Activated CD4-positive, alpha-beta T cell treated with anti-CD3 and anti-CD28 coated beads, Interleukin-2, amount 50 U/mL, for 48 hours (primary cell): ENCODE measurements at regions not wholly inside any gene's neighbourhood (a gene's known extent, or its start where the extent isn't known, plus 50 kb on each side); places are given as distances from the start of the nearest gene placed in this dataset.
"Not testable (repeated sequence)": the region's sequence is repeated elsewhere in the genome, so short reads cannot be mapped to it uniquely, and the experiment has no call there.

Experiments used
- DNase-seq, 2 experiments: peaks; one replicate each; pipeline ENCODE4 v3.0.0-alpha.2; 2020

DNA sequence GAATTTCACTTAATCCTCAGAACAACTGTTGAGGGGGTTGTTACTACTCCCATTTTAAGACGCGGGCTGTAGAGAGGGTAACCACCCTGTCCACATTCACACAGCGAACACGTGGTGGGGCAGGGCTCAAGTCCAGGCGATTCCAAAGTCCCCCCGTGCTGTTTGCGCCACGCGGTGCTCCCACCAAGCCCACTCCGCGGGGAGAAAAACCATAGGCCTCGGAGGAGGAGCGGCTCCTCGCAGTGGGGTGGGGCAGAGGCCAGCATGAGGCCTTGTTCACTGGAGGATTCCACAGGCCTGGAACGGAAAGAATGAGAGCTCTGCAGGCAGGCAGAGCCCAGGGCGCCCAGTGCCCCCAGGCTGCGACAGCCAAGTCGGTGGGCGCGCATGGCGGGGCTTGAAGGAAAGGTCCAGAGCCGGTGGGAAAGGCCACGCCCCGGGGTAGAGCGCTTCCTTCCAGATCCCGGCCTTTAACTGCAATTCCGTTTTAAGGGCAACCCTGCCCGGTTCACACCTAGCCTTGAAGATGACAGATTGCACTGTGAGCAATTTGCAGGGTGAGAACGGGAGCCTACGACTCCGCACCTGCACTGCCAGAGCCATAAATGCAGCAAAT, 161.8 kb upstream of the TBL1XR1 start:
- peak; percentile 35 to 49 for DNase-seq

DNA sequence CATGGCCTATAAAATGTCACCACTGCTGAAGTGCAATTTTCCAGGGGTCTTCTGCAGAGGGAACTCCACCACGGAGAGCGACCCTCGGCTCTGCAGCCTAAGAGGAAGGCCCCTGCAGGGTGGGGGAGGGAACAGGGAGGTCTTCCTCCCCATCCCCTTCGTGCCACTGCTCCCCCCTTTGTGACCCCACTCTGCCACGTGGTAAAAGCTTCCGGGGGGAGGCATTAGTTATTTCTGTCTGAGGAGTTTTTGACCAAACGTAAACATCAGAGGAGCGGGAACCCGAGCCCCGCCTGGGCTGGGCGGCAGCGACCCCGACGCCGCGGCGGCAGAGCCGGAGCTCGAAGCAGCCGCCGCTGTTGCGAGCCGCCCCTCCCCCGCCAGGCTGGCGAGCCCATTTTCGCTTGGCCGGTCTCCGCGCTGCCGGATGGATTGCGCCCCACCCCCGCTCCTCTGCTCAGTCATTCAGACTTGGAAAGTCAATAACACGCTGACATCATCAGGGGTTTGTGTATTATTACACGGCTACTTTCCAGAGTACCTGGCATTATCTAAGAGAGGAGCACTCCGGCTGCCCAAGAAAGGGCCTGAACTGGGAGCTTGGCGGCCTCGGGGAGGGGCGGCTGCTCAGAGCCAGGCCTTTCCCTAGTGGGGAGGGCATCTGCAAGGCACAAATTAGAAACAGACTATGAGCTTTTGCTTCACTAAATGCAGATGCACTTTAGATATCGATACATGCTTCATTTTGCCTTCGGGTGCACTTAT, 162.5 kb upstream of the TBL1XR1 start:
- peak; percentile 95 to 96 for DNase-seq

GRCh38 chr3:177361081-177361938, 164.0 kb upstream of the TBL1XR1 start:
- DNase-seq: peak in 1 of 2 experiments; percentile 24

GRCh38 chr3:177362626-177363025, 165.3 kb upstream of the TBL1XR1 start:
- DNase-seq: no peak

DNA sequence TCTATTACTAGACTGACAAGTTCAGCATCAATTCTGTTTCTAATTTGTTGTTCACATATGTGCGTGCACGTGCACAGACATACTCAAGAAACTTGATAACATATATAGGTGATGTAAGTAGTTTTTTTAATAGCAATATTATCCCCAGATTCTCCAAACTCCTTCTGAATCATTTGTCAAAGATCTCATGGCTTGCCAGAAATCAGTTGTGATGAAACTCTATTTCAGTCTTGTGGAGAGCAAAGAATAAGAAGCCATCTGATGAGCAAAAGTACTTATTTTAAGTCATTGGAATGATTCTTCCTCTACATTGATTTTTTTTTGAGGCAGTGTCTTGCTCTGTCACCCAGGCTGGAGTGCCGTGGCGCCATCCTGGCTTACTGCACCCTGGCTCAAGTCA, 167.0 kb upstream of the TBL1XR1 start:
- no peak for DNase-seq

- not testable (repeated sequence) for DNase-seq
Measured at GRCh38 chr3:177365294-177365693, 168.0 kb upstream of the TBL1XR1 start.

DNA sequence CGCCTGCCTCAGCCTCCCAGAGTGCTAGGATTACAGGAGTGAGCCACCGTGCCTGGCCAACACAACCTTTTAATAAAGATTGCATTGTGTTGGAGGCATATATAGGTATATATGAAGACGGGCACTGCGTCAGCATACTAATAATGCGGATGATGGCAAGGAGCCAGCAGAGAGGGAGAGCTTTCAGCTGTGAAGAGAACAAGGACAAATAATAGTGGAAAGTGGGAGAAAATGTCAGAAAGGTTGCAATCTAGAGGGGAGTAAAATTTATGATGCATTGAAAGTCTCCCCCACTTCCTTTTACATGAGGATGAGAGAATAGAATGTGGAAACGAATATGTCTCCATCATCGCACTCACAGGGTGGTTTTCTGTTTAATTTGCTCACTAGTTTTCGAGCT, 170.5 kb upstream of the TBL1XR1 start:
- DNase-seq: no peak

DNA sequence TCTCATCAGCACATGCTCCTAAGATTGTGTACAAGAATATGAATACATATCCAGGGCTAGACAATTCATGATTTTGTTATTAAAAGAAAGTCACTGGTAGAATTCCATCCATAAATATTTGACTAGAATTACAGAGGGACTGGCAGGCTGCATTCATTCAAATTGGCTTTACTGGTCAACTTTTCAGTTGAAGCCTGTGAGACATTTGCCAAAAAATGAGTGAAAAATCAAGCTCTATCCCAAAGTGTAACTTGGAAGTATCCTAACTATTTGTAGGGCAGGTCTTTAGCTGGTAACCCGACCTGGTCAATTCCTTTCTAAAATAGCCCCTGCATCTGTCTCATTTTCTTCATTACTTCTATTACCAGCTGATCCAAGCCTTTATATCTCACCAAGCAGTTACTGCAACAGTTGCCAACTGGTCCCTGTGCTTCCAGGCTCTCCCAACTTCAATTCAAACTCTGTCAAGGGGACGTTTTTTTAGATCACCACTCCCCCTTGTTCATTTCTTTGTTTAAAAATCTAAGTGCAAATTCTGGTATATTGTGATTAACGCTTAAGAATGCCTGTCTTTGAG, 173.1 kb upstream of the TBL1XR1 start:
- no peak for DNase-seq

- DNase-seq: no peak
Measured at GRCh38 chr3:177371146-177371545, 173.9 kb upstream of the TBL1XR1 start.

- no peak for DNase-seq
Measured at GRCh38 chr3:177371888-177372287, 174.6 kb upstream of the TBL1XR1 start.

DNA sequence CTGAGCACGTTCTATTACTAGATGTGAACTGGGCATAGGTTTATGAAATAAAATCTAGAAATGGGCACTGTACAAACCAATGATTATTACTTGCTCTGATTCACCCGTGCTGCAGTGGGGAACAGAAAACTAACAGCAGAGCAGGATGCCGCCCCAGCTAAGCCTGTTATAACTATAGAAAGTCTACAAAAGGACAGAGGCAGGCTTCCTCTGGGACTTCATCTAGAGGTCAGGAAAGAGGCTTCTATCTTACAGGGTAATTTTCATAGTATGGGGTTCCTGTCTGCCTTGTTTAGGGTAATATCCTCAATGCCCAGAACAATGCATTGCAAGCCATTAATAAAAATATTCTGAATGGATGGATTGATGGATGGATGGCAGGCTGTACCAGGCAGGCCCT, 177.0 kb upstream of the TBL1XR1 start:
- DNase-seq: no peak

DNA sequence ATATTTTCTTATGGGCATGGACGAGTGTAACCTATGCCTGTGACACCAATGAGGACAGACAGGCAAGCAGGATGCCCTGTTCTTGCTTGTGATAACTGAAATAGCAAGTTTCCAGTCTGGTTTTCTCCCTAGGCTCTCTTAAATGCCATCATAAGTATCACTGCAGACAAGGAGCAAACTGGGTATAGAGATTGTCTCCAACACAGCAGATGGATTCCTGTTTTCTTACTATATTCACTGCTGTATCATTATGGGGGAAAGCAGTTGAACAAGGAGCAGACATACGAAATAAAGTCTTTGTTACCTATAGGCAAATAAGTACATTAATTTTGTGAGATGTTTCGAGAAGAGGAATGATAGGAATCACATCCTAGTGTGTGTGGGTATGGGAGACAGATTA, 178.0 kb upstream of the TBL1XR1 start:
- DNase-seq: no peak

DNA sequence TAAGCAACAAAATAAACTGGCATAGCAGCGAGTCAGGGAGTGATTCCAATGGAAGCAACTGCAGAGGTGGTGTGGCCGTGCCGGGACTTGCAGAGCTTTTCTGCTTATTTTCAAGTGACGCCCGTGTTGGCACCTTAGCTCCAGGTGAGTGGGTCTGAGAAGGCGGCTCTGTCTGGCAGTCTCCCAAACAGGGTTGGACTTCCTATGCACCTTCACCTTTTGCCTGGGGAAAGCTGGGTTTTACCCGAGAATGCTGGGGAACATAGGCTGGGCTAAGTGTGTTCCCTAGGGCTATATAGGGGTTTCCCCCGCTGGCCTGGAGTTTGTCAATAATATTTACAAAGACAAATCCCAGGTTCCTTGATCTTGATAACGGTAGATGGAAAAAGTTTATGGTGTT, 179.9 kb upstream of the TBL1XR1 start:
- no peak for DNase-seq

- no peak for DNase-seq
Measured at GRCh38 chr3:177378168-177378567, 180.9 kb upstream of the TBL1XR1 start.

DNA sequence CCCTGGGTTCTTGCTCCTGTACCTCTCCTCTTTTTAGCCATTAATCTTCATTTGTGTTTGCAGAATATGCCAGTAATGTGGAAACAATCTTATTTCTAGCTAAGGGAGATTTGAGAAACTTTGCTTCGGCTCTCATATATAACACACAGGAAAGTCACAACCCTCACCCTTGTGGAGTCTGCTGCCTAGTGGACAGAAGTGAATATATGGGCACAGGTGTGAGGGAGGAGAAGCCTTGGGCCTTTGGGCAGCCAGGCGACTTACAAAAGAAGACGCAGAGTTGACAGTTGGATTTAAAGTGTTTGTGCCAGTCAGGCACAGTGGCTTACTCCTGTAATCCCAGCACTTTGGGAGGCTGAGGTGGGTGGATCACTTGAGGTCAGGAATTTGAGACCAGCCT, 181.8 kb upstream of the TBL1XR1 start:
- no peak for DNase-seq

- DNase-seq: no peak
Measured at GRCh38 chr3:177381070-177381469, 183.8 kb upstream of the TBL1XR1 start.

DNA sequence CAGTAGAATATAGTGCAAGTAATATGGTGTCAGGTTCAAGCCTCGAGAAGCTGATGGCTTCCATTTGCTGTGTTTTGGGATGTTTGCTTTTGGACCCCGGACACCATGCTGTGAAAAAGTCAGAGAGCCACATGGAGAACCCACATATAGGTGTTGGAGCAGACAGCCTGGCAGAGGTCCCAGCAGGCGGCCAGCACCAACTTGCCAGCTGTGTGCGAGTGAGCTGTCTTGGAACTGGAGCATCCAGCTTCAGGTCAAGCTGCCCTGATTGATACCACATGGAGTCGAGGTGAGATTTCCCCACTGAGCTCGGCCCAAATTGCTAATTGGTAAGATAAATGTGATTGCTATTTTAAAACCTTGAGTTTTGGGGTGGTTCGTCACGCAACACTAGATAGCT, 185.7 kb upstream of the TBL1XR1 start:
- DNase-seq: no peak

DNA sequence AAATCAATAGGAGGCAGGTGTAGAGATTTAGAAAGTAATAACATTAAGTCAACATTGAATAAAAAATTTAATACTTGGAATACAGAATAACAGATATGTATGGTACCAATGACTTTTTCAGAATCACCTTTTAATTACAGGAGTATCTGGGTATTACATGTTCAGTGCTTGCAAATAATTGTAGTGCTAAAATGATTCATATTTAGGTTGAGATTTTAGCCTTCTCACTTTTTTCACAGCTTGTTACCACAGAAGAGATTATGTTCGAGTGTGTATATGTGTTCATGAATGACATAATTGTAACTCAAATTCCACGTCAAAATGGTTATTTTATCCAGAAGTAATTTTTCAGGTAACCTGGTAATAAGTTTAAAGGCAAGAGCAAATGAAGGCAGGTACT, 187.9 kb upstream of the TBL1XR1 start:
- no peak for DNase-seq

DNA sequence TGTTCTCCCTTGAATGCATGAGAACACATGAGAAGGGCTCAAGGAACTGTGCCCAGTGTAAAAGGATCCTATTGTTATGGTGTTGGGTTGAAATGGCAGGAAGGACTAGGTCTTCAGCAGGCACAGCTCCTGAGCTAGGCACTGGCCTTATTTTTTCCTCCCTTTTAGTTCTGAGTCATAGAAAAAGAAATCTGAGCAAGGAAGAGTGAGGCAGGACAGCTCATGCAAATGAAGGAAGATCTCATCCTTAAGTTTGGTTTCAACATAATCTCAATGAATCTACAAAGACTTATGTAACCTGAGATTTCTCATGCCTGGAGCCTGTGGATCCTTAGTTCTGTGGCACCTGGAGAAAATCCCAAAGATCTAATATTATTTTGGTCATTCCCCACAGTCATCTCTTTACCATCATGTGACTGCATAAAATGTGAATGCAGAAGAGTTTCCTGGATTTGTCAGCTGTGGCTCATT, 188.6 kb upstream of the TBL1XR1 start:
- no peak for DNase-seq

DNA sequence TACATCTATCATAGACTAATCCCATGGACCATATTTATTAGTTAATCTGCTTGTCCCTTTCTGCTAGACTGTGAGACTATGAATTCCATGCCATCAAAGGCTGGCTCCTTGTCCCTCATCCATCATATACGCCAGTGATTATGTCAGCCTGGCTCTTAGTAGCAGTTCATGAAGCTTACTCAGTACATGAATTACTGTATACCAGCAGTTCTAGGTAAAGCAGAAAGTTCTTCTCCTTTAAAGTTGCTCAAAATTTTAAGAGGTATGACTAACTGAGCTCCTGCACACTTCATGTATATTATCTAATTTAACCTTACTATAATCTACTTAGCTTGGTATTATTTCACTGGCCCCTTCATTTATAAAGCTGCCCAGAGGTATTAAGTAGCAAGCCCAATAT, 190.9 kb upstream of the TBL1XR1 start:
- DNase-seq: no peak

DNA sequence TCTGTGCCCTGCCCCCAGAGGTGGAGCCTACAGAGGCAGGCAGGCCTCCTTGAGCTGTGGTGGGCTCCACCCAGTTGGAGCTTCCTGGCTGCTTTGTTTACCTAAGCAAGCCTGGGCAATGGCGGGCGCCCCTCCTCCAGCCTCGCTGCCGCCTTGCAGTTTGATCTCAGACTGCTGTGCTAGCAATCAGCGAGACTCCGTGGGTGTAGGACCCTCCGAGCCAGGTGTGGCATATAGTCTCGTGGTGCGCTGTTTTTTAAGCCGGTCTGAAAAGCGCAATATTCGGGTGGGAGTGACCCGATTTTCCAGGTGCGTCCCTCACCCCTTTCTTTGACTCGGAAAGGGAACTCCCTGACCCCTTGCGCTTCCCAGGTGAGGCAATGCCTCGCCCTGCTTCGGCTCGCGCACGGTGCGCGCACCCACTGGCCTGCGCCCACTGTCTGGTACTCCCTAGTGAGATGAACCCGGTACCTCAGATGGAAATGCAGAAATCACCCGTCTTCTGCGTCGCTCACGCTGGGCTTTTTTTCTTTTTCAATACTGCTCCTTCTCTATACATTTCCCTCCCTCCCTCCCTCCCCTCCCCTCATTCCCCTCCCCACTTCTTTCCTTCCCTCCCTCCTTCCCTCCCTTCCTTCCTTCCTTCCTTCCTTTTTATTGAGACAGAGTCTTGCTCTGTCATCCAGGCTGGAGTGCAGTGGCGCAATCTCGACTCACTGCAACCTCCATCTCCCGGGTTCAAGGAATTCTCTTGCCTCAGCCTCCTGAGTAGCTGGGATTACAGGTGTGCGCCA, 197.1 kb upstream of the TBL1XR1 start:
- not testable (repeated sequence) for DNase-seq

- no peak for DNase-seq
Measured at GRCh38 chr3:177396733-177397132, 199.5 kb upstream of the TBL1XR1 start.
